DMS53 treated with DMSO at 0.1 percent for 48 hours (cell line): ENCODE measurements at regions not wholly inside any gene's neighbourhood (a gene's known extent, or its start where the extent isn't known, plus 50 kb on each side); places are given as distances from the start of the nearest gene placed in this dataset.

Experiments used
- DNase-seq: peaks from one replicate; lab custom pipeline; 2025; ENCODE audit not compliant: unreplicated experiment; lab: John Stamatoyannopoulos, UW

DNA sequence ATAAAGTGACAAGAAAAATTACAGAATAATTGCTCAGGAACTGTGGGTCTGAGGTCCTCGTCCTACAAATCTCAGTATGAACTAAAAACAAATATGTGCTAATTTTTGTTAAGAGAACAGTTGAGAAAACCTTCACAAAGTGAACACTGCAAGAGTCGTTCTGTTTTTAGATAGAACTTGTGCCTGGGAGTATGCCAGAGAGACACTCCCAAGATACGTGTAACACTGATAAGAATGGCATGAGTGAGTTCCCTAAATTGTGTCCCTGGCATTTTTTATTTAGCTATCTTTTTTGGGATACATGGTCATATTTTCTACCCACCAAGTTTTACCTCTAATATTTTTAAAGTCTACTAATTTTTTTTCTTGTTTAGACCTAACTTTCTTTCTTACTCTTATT lies 860.0 kb upstream of the NR2F2 start:
- no peak for DNase-seq

DNA sequence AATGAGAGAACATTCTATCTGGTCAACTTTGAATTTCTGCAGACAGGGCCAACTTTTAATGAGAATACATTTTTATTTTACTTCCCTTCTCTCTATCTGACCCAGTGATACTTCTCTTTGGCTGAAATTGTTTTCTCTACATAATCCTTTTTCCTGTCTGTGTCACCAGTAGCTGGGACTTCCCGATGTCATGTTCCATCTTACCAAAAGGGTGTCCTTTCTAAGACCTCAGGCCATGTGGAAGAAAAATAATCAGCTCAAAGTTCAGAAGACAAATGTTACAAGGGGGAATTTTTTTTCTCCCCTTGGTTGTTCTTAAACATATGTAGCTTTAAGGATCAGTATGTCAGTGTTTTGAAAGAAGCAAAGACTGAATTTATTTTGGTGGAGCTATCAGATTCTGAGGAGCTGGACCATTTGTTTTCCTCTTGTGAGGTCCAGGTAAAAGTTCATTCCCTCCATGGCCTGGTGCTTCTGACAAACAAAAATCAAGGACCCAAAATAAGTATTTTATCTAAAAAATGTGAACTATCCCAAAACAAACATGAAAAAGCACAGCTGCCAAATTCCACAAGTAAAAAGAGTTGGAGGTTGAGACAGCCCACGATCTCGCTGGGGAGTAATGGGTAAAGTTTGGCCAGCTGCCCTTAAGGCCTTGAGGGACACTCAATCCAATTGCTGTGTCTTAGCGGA lies 859.4 kb upstream of the NR2F2 start:
- no peak for DNase-seq

DNA sequence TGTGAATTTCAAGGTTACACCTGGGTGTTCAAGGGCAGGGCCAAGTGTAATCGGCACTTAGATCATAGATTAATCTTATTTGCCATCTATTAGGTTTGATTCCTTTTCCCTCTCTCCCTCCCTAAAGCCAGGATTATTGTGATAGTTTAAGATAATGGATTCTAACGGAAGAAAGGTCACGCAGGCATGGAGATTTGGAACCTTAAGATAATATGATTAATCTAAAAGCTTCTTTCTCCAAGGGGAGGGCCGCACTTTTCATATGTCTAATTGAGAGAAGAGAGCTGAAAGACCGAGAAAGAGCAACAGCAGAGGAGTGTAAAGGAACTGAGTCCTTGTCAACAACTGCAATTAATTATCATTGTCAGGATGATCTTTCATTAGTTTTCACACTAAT lies 858.8 kb upstream of the NR2F2 start:
- DNase-seq: no peak

DNA sequence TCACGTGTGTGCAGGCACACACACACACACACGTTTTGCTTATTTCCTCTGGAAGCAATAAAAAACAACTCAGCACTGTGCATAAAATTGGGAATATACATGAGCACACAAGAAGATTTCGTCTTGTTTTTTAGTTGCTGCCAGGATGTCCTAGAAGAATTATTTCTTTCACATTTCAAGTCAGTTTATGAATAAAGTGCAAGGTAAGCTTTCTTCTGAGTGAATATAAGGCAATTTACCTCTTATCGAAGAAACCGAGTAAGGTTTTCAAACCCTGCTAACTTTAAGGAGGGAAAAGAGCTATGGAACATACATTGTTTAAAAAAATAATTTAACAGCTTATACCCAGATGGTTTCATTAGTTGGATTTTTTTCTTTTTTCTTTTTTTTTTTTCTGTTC lies 855.4 kb upstream of the NR2F2 start:
- DNase-seq: no peak

DNA sequence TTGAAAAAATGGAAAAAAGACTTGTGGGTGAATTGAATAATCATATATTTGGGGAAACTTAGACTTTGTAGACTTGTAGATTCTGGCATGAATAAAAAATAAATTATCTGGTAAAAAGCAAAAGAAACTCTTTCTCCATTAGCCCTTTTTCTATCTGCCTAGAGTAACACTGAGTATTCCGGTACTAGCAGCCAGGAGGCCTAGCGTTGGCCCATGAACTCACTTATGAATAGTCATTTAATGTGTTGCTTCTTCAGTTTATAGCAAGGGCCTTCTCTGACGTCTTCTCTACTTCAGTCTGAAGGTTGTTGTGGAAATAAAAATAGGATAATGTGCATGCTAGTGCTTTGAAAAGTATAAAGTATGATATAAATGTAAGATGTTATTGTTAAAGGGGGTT lies 851.2 kb upstream of the NR2F2 start:
- no peak for DNase-seq

DNA sequence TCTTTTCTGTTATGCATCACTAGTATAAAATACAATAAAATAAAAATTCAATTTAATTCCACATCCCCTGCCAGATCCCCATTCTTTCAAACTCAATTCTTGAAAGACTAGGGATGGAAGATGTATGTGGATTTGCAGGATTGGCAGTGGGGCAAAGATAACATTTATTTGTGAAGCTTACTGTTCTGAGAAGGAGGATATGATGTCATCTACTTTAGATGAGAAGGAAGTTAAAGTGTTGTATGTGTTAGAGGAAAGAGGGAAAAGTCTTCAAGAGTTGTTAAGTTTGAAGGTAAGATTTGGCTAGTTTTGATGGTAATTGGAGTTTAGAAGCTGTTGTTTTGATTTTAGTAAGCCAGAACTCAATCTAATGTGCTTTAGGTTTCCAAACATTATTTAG lies 845.1 kb upstream of the NR2F2 start:
- no peak for DNase-seq

DNA sequence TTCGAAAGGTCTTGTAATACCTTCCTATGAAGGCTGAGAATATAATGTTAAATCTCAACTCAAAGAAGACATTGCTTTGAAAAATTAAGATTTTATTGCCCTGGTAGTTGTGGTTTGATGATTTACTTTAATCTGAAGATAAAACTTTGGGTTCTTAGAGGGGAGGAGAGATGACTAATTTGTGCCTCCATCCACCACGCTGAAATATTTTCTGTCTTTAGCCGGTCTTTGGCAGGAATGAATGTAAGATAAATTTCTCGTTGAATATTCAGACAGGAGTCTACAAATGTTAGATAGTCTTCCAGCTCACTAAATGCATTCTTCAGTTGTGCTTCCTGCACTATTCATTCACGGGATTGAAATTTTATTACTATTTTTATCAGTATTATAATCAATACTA lies 844.3 kb upstream of the NR2F2 start:
- no peak for DNase-seq

DNA sequence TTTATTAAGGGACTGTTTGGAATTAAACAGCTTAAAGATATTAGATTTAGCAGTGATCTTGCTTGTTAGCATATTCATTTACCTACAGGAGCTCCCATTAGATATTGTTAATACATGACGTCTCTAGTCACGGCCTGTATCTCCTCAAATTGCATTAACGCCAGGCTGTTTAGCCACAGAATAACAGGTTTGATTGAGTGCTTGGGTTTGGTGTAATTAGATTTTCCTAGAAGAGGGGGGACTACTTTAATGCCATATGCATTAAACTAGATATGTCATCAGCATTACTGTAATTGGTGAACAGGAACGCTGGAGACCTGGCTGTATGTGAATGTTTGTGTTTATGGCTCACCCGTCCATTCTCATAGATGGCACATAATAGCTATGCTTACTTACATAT lies 841.4 kb upstream of the NR2F2 start:
- no peak for DNase-seq

DNA sequence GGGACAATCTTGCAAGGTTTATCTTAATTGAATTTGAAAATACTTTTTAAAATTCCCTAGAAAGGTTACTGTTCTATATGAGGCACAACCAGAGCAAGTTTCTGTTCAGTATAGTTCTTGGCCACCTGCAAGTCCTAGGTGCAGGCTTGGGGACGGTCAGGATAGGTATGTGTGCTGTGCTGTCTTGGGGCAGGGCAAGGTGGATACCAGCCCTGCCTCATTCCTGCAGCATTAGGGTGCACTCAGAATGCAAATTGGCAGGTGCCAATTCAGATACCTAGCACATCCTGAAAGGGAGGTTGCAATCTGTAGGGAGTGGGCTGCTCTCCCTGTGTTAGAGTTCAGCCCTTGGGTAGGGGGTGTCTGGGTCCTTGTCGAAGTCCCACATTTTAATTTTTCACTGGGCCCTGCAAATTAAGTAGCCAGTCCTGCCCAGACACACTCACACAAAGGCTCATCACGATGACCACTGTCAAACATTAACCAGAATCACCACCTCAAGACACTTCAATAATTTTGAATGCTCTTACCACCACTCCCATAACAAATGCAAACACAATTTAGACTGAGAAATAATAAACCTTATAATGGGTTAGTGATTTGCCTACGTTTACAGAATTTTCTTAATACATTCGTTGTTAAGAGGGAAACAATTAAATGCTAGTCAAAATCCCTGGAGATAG lies 838.0 kb upstream of the NR2F2 start:
- DNase-seq: no peak

DNA sequence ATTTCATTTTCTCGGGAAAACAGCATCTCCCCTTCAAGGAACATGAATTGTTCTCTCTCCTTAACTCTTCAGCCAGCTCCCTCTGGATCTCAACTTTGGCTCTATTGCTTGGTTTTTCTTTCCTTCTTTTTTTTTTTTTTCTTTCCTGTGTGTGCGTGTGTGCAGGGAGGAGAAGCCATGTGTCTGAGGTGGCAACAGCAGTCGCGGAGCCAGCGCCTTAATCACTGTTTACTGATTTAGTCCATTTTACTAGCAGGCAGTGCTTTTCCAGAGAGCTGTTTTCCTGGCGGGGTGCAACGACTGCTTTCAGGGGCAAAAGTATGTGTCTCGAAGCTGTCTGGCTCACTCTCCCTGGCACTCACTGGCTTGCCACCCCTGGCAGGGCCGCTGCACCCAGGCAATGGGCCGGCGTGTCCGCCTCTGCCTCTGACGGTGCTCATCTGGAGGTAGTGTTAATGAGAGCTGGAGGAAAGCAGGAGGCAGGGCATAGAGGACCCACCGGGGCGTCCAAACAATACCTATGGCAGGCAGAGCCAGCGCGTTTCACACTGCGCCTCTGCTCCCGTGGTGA lies 835.4 kb upstream of the NR2F2 start:
- DNase-seq: no peak

DNA sequence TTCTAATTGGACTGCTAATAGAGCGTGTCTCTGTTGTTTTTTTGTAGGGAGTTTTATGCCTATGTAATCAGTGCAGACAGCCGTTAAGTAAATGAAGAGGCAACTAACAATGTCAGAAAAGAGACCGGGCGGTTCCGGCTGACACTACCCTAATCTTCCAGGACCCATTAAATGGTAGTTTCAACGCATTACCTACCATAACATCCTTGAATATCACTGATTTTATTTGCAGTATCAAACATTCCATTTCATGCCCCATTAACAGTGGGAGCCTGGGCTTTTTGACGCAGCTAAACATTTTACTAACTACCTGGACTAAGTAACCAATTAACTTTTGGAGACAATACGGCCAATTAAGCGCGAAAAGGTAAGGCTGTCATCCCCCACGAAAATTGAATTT lies 832.9 kb upstream of the NR2F2 start:
- no peak for DNase-seq

DNA sequence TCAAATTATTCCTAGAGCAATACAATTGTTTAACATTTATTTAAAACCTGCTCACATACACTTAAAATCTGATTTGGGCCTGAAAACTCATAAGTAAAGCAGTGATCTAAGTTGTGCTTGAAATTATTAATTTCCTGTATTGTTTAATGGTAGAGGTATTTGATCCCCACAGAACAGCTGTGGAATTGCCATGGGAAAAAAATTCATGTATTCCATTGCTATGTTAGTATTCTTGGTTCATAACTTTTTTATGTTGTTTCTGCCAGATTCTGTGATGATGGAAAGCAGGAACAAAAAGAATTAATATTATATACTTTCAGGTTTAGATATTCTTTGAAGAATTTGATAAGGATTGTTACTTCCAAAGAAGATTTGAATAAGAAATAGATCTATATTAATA lies 831.5 kb upstream of the NR2F2 start:
- no peak for DNase-seq

DNA sequence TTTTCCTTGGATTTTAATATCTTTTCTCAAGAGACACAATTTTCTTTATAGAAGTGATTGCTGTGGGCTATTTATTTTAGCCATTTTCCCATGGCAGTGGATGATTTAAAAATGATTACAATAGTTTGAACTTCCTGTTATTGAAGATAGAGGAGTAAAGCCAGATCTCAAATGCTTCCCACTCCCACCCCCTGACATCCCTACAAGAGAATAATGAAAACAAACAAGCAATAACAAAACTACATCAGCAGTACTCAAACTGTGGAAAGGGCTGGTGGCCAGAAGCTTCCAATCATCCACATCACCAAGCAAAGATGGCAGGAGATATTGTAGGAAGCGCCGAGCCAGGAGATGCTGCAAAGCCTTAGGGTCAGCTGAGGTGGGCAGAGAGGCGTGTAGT lies 831.1 kb upstream of the NR2F2 start:
- no peak for DNase-seq

DNA sequence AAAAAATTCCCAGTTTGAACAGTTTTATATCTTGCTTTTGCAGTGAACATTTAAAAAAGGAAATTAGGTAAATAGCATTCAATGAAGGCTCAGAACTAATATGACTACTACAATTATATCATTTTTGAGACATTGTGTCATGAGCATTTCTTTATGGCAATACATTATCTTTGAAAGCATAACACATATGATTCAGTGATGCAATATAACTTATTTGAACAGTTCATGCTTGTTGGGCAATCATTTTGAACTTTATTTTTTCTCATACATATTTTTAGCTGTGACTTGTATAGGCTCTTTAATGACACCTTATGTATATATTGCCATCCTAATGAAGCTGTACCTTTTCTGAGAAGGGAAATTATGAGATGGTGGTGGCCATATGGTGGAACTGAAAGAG lies 828.6 kb upstream of the NR2F2 start:
- no peak for DNase-seq

DNA sequence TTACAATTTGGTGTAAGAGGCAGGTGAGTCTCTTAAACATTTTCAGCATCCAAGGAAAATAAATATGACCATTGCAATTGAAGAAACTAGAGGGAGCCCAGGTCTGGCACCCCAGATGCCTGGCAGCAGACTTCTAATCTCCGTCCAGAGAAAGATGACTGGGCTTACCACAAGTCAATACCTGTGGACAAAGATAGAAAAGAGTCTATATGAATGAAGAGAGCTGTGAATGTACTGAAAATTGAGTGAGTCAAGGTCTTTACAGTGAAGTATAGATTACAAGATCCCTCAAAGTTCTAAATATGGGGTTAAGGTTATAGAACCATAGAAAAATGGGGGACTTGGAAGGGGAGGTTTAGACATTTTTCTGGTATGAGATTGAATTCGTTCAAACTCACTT lies 827.4 kb upstream of the NR2F2 start:
- no peak for DNase-seq

DNA sequence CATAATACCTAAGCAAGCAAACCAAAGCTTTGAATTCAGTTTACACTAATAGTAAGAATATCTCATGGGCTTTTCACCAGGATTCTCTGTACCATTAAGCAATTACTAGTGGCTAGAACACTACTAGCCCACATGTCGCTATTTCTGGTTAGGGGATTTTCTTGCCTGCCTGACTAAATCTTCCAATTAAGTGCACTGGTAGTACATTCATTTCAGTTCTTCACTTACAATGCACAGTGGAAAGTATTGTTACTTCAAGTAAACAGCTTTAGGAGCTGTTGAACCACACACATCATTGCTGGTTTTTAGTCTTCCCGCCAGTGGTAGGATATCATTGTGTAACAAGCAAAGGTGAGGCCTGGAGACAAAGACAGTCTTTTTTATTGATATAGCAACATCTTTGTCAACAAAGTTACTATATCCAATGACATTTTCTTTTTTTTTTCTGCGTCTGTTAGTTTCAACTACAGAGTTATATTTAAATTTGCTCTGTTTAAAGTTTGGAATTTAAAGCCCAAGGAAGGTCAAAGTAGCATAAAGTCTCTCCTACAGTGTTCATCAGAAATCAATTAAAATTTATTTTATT lies 826.8 kb upstream of the NR2F2 start:
- DNase-seq: no peak

DNA sequence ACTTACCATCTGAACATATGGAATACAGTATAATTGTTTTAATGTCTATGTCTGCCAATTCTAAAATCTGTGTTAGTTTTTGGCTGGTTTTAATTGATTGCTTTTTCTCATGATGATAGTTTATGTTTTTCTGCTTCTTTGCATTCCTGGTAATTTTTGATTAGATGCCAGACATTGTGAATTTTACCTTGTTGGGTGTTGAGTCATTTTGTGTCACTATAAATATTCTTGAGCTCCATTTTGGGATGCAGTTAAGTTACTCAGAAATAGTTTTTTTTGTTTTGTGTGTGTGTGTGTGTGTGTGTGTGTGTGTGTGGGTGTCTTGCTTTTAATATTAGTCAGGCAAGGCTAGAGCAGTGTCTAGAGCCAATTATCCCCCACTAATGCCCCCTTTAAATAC lies 818.8 kb upstream of the NR2F2 start:
- no peak for DNase-seq

DNA sequence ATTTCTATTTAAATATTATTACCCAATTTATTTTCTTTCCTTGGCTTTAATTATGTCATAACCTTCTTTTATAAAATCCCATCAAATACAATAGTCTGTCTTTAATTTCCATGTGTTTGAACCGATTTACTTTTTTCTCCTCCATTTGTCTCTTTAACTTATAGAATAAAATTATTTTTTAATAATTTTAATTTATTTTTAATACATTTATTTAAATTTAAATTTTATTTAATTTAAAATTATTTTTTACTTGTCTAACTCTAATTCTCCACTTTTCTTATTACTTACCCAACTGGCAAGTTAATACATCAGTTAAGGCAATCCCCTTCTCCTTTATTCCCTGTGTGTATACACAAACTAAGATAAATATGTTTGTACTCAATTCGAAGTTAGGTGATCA lies 817.6 kb upstream of the NR2F2 start:
- no peak for DNase-seq

DNA sequence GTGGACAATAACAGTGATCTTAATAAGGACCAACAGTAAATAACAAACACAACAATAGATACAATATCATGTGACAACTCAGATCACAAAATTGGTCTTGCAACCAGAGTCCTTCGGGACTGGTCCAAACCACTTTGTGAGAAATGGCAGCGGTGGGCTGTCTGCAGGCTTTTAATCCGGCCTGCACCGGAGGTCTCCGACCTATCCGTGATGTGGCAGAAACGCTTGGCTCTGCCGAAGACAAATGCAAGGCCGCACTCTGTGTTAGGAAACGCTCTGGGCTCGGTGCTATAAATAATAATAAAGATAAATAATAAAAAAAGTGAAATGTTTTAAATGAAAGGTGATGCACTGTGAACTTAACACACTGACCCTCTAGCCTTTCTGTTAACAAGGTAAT lies 810.6 kb upstream of the NR2F2 start:
- DNase-seq: no peak

DNA sequence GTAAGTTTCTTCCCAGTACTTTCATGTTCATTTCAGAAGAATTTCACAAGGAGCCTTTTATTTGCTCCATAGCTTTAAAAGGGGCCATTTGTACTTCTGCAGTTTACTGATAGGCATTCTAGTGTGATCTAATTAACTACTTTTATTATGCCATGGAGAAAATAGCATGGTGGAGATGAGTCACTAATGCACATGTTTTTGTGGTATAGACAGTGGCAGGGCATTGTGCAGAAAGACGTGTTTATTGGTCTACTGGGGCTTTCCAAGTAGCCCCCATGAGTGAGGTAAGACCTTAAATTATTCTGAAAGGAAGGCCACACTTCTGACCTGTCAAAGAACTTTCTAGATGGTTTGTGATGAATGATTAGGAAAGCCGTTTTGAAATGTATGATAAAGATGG lies 810.0 kb upstream of the NR2F2 start:
- no peak for DNase-seq

DNA sequence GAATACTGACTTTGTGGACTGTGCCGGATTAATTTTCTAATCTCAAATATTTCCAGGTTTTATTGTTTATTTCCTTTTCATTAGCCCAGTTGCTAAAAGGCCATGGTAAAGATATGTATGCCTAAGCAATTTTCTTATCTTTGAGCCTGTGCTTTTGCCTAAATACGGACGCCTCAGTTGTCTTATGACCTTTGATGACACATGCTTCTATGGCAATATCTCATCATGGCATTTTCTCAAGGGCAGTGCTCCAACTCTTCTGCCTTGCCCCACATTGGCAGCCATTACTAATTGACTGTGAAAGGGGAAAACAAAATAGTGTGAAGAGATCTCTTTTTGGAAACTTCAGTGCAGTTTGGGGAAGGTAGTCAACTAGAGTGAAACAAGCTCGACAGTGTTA lies 809.6 kb upstream of the NR2F2 start:
- no peak for DNase-seq

DNA sequence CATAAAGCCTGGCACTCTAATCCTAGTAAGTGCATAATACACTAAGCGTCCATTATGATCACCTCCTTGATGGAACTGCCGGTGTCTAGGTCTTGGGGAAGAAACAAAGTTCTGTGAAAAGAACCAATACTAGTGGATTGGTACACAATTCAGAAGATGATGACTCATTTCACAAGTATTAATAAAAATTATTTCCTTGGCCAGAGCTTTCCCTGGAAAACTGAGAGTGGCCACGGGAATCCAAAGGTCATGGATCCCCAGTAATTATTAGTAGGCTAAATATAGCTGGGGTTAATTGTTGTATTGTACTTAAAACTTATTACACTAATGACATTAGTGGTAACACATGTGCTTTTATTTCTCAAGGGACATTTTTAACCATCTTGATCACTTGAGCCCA lies 808.0 kb upstream of the NR2F2 start:
- DNase-seq: no peak
